Stimulated activated CD4-positive, alpha-beta T cell treated with anti-CD3 and anti-CD28 coated beads, TNF-alpha, amount 100 ng/mL, for 24 hours (primary cell): ENCODE measurements at regions not wholly inside any gene's neighbourhood (a gene's known extent, or its start where the extent isn't known, plus 50 kb on each side); places are given as distances from the start of the nearest gene placed in this dataset.
"Not testable (repeated sequence)": the region's sequence is repeated elsewhere in the genome, so short reads cannot be mapped to it uniquely, and the experiment has no call there.

Experiments used
- DNase-seq, 3 experiments: peaks; one replicate each; pipeline ENCODE4 v3.0.0-alpha.2; 2020; ENCODE audit warnings: low read depth in 3 of 3

GRCh38 chr21:27070861-27071670, 104.2 kb upstream of the ADAMTS5 start:
- DNase-seq: no peak

- no peak for DNase-seq
These were observed 101.9 kb upstream of the ADAMTS5 start for GRCh38 chr21:27068811-27069210.

GRCh38 chr21:27067226-27067625, 100.3 kb upstream of the ADAMTS5 start:
- DNase-seq: no peak

- no peak for DNase-seq
These were observed 95.6 kb upstream of the ADAMTS5 start for GRCh38 chr21:27062443-27062842.

- DNase-seq: no peak
These were observed 94.9 kb upstream of the ADAMTS5 start for GRCh38 chr21:27061770-27062169.

GRCh38 chr21:27060190-27060589, 93.3 kb upstream of the ADAMTS5 start:
- DNase-seq: no peak

- DNase-seq: no peak
These were observed 92.1 kb upstream of the ADAMTS5 start for GRCh38 chr21:27058673-27059605.

GRCh38 chr21:27057997-27058396, 91.1 kb upstream of the ADAMTS5 start:
- DNase-seq: no peak

GRCh38 chr21:27047658-27048314, 80.9 kb upstream of the ADAMTS5 start:
- DNase-seq: no peak

- no peak for DNase-seq
These were observed 80.4 kb upstream of the ADAMTS5 start for GRCh38 chr21:27047283-27047657.

GRCh38 chr21:27045281-27045985, 78.5 kb upstream of the ADAMTS5 start:
- no peak for DNase-seq

GRCh38 chr21:27043377-27043776, 76.5 kb upstream of the ADAMTS5 start:
- no peak for DNase-seq

GRCh38 chr21:27040738-27041469, 74.0 kb upstream of the ADAMTS5 start:
- no peak for DNase-seq

- no peak for DNase-seq
These were observed 69.9 kb upstream of the ADAMTS5 start for GRCh38 chr21:27036736-27037301.

- DNase-seq: no peak
These were observed 68.9 kb upstream of the ADAMTS5 start for GRCh38 chr21:27035791-27036190.

- DNase-seq: no peak
These were observed 67.9 kb upstream of the ADAMTS5 start for GRCh38 chr21:27034796-27035195.

GRCh38 chr21:27033471-27033870, 66.6 kb upstream of the ADAMTS5 start:
- no peak for DNase-seq

- DNase-seq: no peak
These were observed 59.6 kb upstream of the ADAMTS5 start for GRCh38 chr21:27026501-27026900.

- not testable (repeated sequence) for DNase-seq
These were observed 58.8 kb upstream of the ADAMTS5 start for GRCh38 chr21:27025708-27026107.

GRCh38 chr21:27024971-27025370, 58.1 kb upstream of the ADAMTS5 start:
- DNase-seq: no peak

- DNase-seq: no peak
These were observed 57.4 kb upstream of the ADAMTS5 start for GRCh38 chr21:27024301-27024700.
